Stimulated activated CD8-positive, alpha-beta memory T cell treated with anti-CD3 and anti-CD28 coated beads, Interleukin-4, amount 100 ng/mL, for 1 hour (primary cell): ENCODE measurements at regions not wholly inside any gene's neighbourhood (a gene's known extent, or its start where the extent isn't known, plus 50 kb on each side); places are given as distances from the start of the nearest gene placed in this dataset.

Experiments
- DNase-seq, 2 donors: peaks; one replicate each; pipeline ENCODE4 v3.0.0-alpha.2; 2020; ENCODE audit warnings: low read depth in 2 of 2, low spot score in 1 of 2

GRCh38 chr1:38125837-38126520, 79.4 kb upstream of the POU3F1 start:
- DNase-seq, result no peak

- DNase-seq, result no peak
Observed at GRCh38 chr1:38125016-38125415, 78.4 kb upstream of the POU3F1 start.

GRCh38 chr1:38123356-38124135, 77.0 kb upstream of the POU3F1 start:
- DNase-seq, result no peak

GRCh38 chr1:38121231-38121680, 74.7 kb upstream of the POU3F1 start:
- no peak for DNase-seq

- DNase-seq, result no peak
Observed at GRCh38 chr1:38120552-38121230, 74.1 kb upstream of the POU3F1 start.

- DNase-seq, result no peak
Observed at GRCh38 chr1:38118976-38119375, 72.4 kb upstream of the POU3F1 start.

GRCh38 chr1:38117444-38117887, 70.9 kb upstream of the POU3F1 start:
- no peak for DNase-seq

- DNase-seq, result no peak
Observed at GRCh38 chr1:38115682-38116202, 69.1 kb upstream of the POU3F1 start.

- no peak for DNase-seq
Observed at GRCh38 chr1:38115226-38115625, 68.6 kb upstream of the POU3F1 start.

GRCh38 chr1:38114241-38115026, 67.8 kb upstream of the POU3F1 start:
- DNase-seq, result no peak

- DNase-seq, result no peak
Observed at GRCh38 chr1:38113159-38113666, 66.6 kb upstream of the POU3F1 start.

GRCh38 chr1:38111589-38111988, 65.0 kb upstream of the POU3F1 start:
- DNase-seq, result no peak

GRCh38 chr1:38105267-38105666, 58.7 kb upstream of the POU3F1 start:
- DNase-seq, result no peak

- DNase-seq, result no peak
Observed at GRCh38 chr1:38102636-38103035, 56.0 kb upstream of the POU3F1 start.

GRCh38 chr1:38101037-38101785, 54.6 kb upstream of the POU3F1 start:
- no peak for DNase-seq

- DNase-seq, result no peak
Observed at GRCh38 chr1:38098101-38098847, 51.7 kb upstream of the POU3F1 start.

GRCh38 chr1:38097284-38097898, 50.8 kb upstream of the POU3F1 start:
- no peak for DNase-seq
